Body of pancreas (tissue), 4 donors: ENCODE measurements at regions not wholly inside any gene's neighbourhood (a gene's known extent, or its start where the extent isn't known, plus 50 kb on each side); places are given as distances from the start of the nearest gene placed in this dataset.

Experiments used
- ATAC-seq: fragments of 150-250 bp; one replicate; pipeline ENCODE4 v1.9.1; 2016
- DNase-seq, 4 donors: peaks; one replicate each; pipeline ENCODE4 v3.0.0-alpha.2; 2019
- H3K27ac ChIP-seq, 4 donors: fragments of 200-600 bp; sonication (generic); 1 replicate in 3 of 4; 2 replicates in 1 of 4; pipeline versions ENCODE4 v1.5.1 to v1.6.1; 2016 to 2019; ENCODE audit warnings: mild to moderate bottlenecking in 1 of 4, mixed read lengths in 1 of 4, moderate library complexity in 1 of 4
- H3K27me3 ChIP-seq, 2 donors: fragments of 200-600 bp; sonication (generic); one replicate each; pipeline ENCODE4 v1.6.0; 2016; ENCODE audit warnings: mild to moderate bottlenecking in 1 of 2
- H3K36me3 ChIP-seq, 2 donors: fragments of 200-600 bp; sonication (generic); replicated peaks in 1 of 2; 2 replicates each; pipeline ENCODE4 v1.5.1; 2016; ENCODE audit warnings: low read depth in 2 of 2; ENCODE audit not compliant: insufficient read depth in 1 of 2
- H3K4me1 ChIP-seq: fragments of 200-600 bp; sonication (generic); one replicate; pipeline ENCODE4 v1.6.0; 2016
- H3K4me3 ChIP-seq, 2 donors: fragments of 200-600 bp; sonication (generic); 1 replicate in 1 of 2; 2 replicates in 1 of 2; pipeline ENCODE4 v1.5.1; 2016 to 2019
- H3K9me3 ChIP-seq, 3 donors: fragments of 200-600 bp; sonication (generic); 1 replicate in 2 of 3; 2 replicates in 1 of 3; pipeline ENCODE4 v1.5.1; 2016
- POLR2A ChIP-seq, 3 donors: fragments of 450-650 bp; IDR thresholded peaks; one replicate each; pipeline ENCODE4 v1.6.1; 2016; ENCODE audit warnings: antibody characterized with exemption in 3 of 3, mild to moderate bottlenecking in 2 of 3
- WGBS, 2 donors: methylation state at CpG; one replicate each; pipeline ENCODE4 v1.1.5; 2017; 5-methylcytosine and 5-hydroxymethylcytosine counted together
- intact Hi-C: fragments of 100-400 bp; cut with DNase I; formaldehyde crosslinking; loops from one replicate; pipeline ENCODE4 v1.15.1; 2023
- TF ChIP-seq, protein P1 (sequence below), 7 experiments: fragments of 450-650 bp in 4 of 7; fragments of 200-600 bp in 3 of 7; sonication (generic) in 3 of 7; IDR thresholded peaks; one replicate each; pipeline ENCODE4 v1.5.1; 2016 to 2019; ENCODE audit warnings: antibody characterized with exemption in 7 of 7

DNA sequence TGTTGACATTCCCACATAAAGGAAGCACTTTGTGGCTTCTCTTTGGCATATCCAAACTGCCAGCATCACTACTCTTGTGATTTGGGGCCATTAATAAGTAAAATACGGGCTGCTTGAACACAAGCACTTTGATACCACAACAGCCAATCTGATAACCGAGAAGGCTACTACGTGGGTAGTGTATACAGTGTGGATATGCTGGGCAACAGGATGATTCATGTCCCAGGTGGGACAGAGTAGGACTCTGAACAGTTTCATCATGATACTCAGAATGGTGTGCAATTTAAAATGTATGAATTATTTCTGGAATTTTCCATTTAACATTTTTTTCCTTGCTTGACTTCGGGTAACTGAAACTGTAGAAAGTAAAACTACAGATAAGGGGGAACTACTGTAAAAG is 225.0 kb upstream of the DDHD1 start:
- no peak for TF ChIP-seq POLR2A (IDR thresholded peaks at IDR 0.05)
- TF ChIP-seq, protein P1, sequence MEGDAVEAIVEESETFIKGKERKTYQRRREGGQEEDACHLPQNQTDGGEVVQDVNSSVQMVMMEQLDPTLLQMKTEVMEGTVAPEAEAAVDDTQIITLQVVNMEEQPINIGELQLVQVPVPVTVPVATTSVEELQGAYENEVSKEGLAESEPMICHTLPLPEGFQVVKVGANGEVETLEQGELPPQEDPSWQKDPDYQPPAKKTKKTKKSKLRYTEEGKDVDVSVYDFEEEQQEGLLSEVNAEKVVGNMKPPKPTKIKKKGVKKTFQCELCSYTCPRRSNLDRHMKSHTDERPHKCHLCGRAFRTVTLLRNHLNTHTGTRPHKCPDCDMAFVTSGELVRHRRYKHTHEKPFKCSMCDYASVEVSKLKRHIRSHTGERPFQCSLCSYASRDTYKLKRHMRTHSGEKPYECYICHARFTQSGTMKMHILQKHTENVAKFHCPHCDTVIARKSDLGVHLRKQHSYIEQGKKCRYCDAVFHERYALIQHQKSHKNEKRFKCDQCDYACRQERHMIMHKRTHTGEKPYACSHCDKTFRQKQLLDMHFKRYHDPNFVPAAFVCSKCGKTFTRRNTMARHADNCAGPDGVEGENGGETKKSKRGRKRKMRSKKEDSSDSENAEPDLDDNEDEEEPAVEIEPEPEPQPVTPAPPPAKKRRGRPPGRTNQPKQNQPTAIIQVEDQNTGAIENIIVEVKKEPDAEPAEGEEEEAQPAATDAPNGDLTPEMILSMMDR (IDR thresholded peaks at IDR 0.05): no peak
- ATAC-seq (no peak), DNase-seq (no peak)
- H3K27me3 ChIP-seq: no peaks in the 10 kb centered on the region
- no peaks in the 10 kb centered on the region for H3K9me3 ChIP-seq
- intact Hi-C loops: no loop called here
- H3K27ac ChIP-seq: no peak overlapping the region
- no peaks in the 10 kb centered on the region for H3K4me1 ChIP-seq
- H3K4me3 ChIP-seq: no peak overlapping the region
- 60 to 64% methylated on average over 4 of the region's 4 CpGs for WGBS, 2 donors
- H3K36me3 ChIP-seq: no peaks in the 10 kb centered on the region

DNA sequence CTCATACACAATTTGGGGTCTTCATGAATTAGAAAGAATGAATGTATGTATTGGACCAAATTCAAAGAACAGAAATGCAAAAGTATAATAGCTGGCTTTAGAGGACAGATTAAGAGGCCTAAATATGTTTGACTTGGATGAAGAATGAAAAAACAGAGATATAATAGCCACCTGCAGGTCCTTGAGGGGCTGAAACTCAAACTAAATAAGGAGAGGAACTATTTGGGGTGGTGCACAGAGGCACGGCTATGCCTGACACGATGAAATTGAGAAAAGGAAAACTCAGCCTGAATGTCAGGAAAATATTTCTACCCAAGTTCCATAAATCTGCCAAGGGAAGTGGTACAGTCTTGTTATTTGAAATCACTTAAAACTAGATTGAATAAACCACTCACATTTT is 222.9 kb upstream of the DDHD1 start:
- H3K4me1 ChIP-seq: no peaks in the 10 kb centered on the region
- TF ChIP-seq, protein P1 (IDR thresholded peaks at IDR 0.05): no peak
- TF ChIP-seq POLR2A (IDR thresholded peaks at IDR 0.05): no peak
- no peaks in the 10 kb centered on the region for H3K9me3 ChIP-seq
- DNase-seq (no peak), ATAC-seq (no peak)
- no peaks in the 10 kb centered on the region for H3K36me3 ChIP-seq
- no peak overlapping the region for H3K27ac ChIP-seq
- WGBS, 2 donors: 76 to 81% methylated on average over 2 of the region's 2 CpGs
- H3K27me3 ChIP-seq: no peaks in the 10 kb centered on the region
- no peak overlapping the region for H3K4me3 ChIP-seq
- intact Hi-C loops: no loop called here

DNA sequence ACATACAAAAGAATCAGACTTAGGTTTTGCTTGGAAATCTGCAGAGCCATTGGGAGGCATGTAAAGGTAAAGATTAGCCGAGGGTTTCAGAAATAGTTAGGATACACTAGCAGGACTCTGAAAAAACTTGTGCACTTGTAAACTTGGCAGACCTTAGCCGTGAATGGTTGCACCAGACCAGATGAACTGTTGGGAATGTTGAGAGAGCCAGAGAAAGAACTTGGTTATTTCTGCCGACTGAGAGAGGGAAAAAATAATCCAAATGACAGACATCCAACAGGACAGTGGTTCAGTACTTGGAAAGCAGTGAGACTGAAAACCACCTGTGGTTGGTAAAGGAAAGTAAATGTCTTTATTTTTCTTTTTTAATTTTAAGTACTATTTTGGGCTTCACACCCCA is 222.5 kb upstream of the DDHD1 start:
- ATAC-seq (no peak), DNase-seq (no peak)
- intact Hi-C loops: no loop called here
- WGBS, 2 donors: 67 to 84% methylated on average over 3 of the region's 3 CpGs
- no peaks in the 10 kb centered on the region for H3K4me1 ChIP-seq
- no peaks in the 10 kb centered on the region for H3K9me3 ChIP-seq
- no peak overlapping the region for H3K27ac ChIP-seq
- H3K36me3 ChIP-seq: no peaks in the 10 kb centered on the region
- TF ChIP-seq, protein P1 (IDR thresholded peaks at IDR 0.05): no peak
- no peak for TF ChIP-seq POLR2A (IDR thresholded peaks at IDR 0.05)
- no peaks in the 10 kb centered on the region for H3K27me3 ChIP-seq
- H3K4me3 ChIP-seq: no peak overlapping the region

DNA sequence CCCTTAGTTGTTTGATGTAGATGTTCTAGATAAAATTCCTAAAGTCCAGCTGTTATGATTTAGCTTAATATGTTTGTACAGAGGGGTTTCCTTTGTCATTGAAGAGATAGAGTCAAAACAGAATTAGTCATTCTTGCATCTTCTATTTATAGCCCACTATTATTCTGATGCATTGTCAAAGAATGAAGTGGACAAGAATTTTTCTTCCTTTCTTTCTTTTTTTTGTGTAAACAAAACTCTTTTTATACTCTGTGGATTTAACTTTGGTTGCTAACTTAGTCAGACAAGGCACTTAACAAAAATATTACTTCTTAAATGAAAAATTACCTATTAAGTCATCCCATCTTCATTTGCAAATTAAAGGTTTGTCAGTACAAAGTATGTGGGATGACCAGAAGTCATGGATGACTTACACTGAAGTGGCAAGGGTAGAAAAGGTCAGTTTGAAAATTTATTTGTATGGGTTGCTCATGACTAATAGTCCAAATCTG is 215.6 kb upstream of the DDHD1 start:
- Histone ChIP-seq H3K36me3 (no peaks in the 10 kb centered on the region), H3K9me3 (no peaks in the 10 kb centered on the region), H3K27ac (no peak overlapping the region), H3K27me3 (no peaks in the 10 kb centered on the region), H3K4me3 (no peak overlapping the region), H3K4me1 (no peaks in the 10 kb centered on the region)
- DNase-seq (no peak), ATAC-seq (no peak)
- no peak for TF ChIP-seq POLR2A (IDR thresholded peaks at IDR 0.05)
- TF ChIP-seq, protein P1 (IDR thresholded peaks at IDR 0.05): no peak
- intact Hi-C loops: no loop called here

DNA sequence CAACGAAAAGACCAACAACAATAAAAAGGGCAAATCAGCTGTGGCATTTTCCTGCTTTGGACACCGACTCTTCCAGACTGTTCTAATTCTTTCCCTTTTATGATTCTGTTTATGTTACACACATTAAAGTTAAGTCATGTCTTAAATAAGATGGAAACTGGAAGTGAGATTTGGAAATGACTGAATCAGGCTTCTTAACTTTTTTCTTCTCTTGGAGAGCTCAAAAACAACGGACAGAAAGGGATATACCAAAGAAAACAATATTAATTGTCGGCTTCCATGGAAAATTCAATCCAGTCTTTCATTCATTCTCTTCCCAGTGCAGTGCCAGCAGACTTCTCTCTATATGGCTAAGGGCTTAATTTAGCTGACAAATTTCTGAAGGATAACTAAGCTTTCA is 214.9 kb upstream of the DDHD1 start:
- H3K4me1 ChIP-seq: no peaks in the 10 kb centered on the region
- no peak overlapping the region for H3K4me3 ChIP-seq
- no peak for DNase-seq
- H3K36me3 ChIP-seq: no peaks in the 10 kb centered on the region
- H3K9me3 ChIP-seq: no peaks in the 10 kb centered on the region
- ATAC-seq: no peak
- H3K27ac ChIP-seq: no peak overlapping the region
- 55 to 59% methylated on average over 4 of the region's 4 CpGs for WGBS, 2 donors
- TF ChIP-seq, protein P1 (IDR thresholded peaks at IDR 0.05): no peak
- no peak for TF ChIP-seq POLR2A (IDR thresholded peaks at IDR 0.05)
- H3K27me3 ChIP-seq: no peaks in the 10 kb centered on the region
- intact Hi-C loops: no loop called here
